HK-2 (cell line): ENCODE measurements at regions not wholly inside any gene's neighbourhood (a gene's known extent, or its start where the extent isn't known, plus 50 kb on each side); places are given as distances from the start of the nearest gene placed in this dataset.
"Not testable (repeated sequence)": the region's sequence is repeated elsewhere in the genome, so short reads cannot be mapped to it uniquely, and the experiment has no call there.

Experiments
- DNase-seq: peaks from one replicate; pipeline ENCODE4 v3.0.0-alpha.2; 2018; ENCODE audit not compliant: unreplicated experiment

DNA sequence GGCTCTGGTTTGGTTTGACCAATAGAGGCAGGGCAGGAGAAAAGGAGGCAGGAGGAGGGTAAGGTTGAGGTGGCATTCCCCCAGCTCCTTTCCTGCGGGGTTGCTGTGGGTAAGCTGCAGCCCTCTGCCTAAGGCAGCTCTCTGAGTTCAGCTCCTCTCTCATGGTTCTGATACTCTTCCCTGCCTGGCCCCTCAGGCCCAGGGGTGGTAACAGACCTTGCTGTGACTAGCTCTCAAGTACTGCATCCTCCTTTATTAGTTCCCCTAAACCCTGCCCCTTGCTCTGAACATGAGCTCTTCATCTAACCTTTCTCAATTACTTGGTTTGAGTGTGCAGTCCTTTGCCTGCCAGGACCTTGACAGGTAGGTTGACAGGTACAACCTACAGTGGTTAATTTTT is 205.5 kb downstream of the SLC4A3 start:
- DNase-seq = no peak

DNA sequence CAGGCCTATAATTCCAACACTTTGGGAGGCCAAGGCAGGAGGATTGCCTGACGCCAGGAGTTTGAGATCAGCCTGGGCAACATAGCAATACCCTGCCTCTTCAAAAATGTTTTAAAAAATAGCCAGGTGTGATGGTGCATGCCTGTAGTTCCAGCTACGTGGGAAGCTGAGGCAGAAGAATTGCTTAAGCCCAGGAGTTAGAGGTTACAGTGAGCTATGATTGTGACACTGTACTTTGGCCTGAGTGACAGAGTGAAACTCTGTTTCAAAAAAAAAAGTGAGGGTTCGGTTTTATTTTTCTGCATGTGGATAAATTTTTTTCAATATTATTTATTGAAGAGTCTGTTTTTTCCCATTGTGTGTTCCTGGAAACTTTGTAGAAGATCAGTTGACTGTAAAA is 208.1 kb downstream of the SLC4A3 start:
- no peak for DNase-seq

DNA sequence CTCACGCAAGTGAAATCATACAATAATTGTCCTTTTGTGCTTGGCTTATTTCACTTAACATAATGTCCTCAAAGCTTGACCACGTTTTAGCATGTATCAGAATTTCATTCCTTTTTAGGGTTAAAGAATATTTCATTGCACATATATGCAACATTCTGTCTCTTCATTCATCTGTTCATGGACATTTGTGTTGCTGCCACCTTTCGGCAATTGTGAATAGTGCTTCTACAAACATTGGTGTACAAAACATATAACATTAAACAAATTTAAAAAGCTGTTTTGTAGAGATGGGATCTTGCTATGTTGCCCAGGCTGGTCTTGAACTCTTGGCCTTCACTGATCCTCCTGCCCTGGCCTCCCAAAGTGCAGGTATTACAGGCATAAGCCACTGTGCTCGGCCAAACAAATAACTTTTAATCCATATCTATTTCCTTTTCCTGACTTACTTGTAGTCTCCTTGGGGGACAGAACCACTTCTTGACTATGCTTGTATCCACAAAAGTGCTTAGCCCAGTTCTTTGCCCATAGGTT is 209.3 kb downstream of the SLC4A3 start:
- no peak for DNase-seq

DNA sequence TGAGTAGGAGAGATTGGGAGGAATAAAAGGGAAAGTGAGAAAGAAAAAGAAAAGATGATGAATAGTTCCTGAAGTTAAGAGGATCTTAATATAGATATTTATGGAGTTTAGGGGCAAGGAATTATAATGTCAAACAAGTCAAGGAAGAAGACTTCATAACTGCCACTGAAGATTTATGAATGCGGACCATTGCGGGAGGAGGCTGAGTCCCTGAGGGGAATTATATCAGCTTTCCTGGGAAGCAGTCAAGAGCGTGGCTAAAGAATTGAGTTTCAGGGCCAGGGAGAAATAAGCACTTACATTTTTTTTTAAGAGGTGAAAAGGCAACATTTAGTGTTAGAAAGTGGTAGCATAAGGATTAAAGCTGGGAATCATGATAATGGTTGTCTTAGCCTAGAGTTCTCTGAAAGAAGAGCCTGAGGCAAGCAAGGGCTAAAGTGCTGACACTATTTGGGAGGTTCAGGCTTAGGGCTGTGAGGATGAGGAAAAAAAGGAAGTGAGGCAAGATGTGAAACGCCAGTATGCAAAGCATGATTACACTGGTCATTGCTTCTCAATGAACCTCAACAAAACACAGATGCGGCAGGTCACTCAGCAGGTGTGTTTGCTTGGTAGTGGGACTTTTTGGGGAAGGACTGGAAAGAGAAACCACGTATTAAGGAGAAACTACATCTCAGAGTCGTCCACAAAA is 217.1 kb downstream of the SLC4A3 start:
- DNase-seq = no peak

DNA sequence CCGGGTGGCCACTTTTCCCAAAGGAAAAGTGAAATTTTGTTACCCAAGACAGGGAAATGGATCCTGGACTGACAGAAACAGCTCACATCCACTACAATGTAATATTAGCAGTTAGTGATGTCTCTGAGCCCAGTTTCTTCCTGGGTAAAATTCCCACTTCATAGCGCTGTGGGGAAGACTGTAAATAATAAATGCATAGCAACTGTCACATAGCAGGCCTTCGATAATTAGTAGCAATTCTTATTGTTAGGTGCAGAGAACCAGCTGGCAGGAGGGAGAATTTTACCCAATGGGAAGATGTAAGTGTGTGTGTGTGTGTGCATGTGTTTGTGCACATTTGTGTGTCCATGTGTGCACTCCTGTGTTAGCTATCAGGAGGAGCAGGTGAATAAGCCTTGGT is 221.5 kb downstream of the SLC4A3 start:
- no peak for DNase-seq

DNA sequence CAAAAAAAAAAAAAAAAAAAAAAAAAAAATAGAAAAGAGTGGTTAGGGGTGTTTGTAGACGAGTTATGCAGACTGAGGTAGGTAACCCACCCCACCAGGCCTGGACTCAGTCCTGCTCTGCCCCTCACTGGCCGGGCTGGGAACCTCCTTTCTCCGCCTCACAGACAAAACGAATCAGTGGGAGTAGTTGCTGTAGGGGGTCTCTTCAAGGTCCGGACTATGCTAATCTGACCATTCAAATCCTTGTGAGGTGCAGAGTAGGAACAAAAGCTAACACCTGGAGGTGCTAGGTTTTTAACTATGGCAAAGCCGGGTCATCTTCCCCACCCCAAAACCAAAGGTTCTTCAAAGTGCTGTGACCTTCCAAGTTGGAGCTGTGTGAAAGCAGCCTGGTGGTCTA is 223.7 kb downstream of the SLC4A3 start:
- DNase-seq = no peak

DNA sequence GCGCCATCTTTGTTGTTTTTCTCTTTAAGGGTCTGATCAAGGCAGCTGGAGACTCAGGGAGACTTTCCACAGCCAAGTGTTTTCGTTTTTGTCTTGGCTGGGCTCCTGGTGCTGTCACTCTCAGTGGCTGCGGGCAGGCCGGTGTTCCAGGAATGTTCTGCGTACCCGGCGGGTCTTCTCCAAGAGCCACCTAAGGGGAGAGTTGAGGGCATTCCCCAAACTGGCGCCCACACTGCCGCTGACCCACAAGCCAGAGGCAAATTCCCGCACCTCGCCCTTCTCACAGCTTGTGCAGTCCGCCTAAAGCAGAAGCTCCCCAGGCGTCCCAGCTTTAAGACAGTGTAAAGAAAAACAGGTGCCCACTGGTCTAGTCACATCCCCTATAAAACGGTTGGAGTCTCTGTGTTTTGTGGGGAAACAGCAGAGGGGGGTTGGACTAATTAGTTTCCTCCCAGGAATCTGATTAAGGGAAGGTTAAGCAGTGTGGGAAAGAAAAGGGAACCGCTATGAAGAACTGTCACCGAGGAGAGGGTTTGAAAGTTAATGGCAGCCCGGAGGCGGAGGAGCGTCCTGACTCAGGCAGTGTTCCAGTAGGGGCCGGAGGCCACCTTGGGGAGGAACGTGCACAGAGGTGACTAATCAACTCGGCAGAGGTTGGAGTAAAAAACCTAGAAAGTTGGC is 224.5 kb downstream of the SLC4A3 start:
- DNase-seq = peak; percentile 7

DNA sequence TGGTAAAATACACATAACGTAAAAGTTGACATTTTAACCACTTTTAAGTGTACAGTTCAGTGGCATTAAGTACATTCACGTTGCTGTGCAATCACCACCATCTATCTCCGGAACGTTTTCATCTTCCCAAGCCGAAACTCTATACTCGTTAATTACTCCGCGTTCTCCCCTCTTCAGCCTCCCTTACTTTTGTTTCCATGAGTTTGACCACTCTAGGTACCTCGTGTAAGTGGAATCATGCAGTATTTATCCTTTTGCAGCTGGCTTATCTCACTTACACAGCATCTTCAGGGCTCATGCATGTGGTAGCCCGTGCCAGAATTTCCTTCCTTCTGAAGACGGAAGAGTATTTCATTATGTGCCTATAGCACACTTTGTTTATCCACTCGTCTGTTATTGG is 225.2 kb downstream of the SLC4A3 start:
- DNase-seq = no peak

DNA sequence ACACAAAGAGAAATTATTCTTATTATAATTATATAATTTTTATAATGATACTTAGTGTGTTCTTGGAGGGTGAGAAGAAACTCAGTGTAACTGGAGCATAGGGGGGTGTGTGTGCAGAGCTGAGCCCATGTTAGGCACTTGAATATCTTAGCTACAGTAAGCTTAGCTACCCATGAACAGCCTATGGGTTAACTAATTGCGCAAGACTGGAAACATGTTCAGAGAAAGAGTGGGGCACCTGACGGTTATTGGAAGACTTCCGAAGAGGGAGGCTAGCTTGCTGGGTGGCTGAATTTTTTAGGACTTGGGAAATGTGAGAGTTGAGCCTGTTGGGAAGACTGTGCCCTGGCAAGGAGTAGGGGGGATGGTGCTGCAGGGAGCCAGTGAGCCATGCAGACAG is 229.2 kb downstream of the SLC4A3 start:
- no peak for DNase-seq

DNA sequence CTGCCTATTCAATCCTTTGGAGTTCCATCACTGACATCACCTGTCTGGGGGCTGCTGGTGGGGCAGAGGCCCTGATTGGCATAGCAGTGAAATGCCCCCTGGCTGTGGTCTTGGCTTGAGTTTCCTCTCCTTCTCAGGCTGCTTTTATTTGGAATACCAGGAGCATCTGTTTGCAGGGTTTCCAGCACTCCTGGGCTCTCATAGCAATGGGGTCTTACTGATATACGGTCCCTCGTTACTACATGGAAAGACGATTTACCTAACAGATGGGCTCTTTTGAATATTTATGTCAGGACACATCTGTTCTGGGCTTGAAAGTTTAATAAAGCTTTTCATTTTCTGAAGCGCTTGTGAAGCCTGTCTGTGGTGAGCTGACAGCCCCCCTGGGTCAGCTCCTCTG is 230.3 kb downstream of the SLC4A3 start:
- DNase-seq = no peak

DNA sequence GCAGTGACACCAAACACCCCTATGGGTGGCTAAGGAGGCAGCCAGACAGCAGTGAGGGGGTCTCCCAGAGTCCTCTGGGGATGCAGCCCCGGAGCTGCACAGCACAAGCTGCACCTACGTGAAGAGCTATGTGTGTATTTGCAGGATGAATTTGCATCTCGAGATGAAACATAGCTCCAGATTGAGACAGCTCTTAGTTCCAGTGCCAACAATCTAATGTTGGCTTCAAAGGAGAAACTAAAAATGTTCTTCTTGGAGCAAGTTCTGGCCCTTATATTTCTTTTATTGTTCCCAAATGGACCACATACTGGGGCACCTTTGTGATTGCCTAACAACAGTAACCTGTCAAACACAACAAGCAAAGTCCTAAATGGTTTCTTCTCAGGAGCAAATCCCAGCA is 233.9 kb downstream of the SLC4A3 start:
- no peak for DNase-seq

DNA sequence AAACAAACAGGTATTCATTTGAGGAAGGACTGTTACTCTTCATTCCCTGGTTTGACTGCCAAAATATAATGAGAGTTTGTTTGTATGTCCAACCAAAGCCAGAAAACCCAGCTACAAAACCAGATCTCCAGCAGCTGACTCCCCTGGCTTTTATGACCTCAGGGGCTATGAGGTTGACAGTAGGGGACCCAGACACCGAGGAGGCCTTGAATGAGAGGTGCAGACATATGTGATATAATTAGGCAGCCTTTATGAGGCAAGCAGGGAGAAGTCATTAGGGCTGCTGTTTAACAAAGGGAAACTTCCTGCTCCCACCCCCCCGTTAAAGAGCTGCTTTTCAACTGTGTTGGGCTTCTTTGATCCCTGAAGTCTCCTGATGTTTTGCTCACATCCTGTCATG is 236.7 kb downstream of the SLC4A3 start:
- no peak for DNase-seq

DNA sequence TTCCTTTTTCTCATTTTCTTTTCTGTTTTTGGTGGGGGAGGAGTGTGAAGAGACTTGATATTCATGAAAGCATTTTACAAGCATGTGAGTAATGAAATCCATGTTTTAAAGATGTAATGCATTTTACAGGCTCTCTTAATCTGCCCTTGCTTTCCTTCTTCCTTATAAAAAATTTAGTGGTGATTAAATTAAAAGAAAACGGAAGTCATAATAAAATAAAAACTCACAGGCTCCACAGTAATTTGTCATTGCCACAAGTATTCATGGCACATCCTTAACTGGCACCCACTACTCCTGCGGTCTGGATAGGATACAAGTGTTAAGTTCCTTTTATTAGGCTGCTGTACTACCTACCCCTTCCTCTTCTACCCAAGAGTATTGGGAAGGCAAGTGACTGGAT is 241.2 kb downstream of the SLC4A3 start:
- DNase-seq = no peak

DNA sequence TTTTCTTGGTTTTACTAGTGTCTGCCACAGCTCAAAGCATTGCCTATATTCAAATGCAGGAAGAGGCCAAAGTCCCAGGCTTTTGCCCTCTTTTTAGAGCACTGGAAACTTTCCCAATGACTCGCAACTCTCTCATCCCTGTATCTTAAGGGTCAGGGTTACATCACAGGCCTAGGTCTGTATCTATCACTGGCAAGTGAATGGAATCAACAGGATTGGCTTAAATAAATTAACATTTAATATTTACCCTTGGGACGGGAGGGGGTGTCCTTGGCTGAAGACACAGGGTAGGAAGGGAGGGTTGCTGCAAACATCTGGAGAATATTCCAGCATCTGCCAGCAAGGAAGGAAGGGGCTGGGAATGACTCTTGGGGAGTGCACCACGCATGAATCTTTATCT is 242.6 kb downstream of the SLC4A3 start:
- no peak for DNase-seq

DNA sequence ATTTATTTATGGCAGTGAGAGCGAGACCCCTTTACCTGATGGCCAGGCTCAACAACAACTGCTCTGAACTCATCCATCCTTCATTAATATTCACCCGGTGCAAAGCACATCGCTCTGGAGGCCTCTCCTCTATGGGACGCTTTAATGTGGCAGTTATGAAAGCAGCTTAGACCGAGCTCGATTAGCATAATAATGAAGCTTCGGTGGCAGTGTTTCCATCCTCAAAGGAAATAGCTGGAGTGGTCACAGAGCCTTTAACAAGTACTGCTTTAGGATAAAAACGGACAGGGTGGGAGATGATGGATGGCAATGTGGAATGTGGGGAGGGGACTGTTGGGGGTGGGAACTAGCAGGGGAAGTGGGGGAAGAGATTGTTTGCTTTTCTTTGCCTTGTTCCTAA is 243.9 kb downstream of the SLC4A3 start:
- no peak for DNase-seq

DNA sequence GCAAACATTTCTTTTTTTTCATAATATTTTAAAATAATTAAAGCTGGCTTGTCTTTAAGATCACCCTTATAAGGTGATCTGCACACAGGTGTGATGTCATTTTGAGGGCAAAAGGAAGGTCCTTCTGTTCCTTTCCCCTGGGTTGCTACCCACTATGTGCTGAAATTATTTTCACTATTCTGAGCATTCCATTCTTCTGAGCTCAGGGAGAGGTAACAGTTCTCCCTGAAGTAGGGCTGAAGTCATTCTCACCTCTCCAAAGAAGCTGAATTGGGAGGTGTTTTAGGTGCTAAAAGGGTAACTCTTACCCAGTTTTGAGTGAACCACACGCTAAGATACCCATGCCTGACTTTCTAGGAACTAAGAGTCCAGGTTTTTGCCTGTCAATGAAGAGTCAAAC is 247.6 kb downstream of the SLC4A3 start:
- no peak for DNase-seq

DNA sequence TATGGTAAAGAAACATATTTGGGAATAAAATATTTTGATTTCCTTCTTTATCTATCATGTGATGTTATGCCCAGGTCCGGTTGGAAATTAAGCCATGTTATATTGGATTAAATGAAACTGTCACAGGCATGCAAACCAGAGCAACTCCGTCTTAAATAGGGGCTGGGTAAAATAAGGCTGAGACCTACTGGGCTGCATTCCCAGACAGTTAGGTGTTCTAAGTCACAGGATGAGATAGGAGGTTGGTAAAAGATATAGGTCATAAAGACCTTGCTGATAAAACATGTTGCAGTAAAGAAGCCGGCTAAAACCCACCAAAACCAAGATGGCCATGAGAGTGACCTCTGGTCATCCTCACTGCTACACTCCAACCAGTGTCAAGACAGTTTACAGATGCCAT is 248.6 kb downstream of the SLC4A3 start:
- not testable (repeated sequence) for DNase-seq

DNA sequence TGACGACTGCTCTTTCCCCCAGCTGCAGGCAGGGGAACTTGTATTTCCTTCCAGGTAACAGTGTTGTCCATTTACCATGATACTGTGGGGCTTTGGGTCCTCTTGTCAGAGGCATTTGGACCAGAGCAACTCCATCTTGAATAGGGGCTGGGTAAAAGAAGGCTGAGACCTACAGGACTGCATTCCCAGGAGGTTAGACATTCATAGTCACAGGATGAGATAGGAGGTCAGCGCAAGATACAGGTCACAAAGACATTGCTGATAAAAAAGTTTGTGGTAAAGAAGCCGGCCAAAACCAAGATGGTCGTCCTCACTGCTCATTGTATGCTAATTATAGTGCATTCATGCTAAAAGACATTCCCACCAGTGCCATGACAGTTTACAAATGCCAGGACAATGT is 249.5 kb downstream of the SLC4A3 start:
- DNase-seq = no peak

DNA sequence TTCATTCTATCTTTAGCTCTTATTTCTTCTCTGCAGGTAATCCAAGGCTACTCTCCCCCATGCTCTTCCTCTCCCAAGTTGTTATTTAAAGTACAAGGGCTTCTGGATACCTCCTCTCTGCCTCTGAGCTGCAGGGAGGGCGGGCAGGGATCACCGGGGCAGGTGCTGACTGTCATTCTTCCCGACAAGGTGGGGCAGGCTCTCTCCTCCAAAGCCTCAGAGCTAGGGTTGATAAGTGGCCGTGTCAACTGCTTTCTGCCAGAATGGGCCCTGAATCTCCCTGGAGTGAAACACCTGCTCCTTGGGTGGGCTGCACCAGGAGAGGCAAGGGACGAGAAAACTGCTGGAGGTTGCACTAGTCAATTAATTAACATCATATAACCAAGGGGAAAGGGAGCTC is 250.3 kb downstream of the SLC4A3 start:
- DNase-seq = no peak

DNA sequence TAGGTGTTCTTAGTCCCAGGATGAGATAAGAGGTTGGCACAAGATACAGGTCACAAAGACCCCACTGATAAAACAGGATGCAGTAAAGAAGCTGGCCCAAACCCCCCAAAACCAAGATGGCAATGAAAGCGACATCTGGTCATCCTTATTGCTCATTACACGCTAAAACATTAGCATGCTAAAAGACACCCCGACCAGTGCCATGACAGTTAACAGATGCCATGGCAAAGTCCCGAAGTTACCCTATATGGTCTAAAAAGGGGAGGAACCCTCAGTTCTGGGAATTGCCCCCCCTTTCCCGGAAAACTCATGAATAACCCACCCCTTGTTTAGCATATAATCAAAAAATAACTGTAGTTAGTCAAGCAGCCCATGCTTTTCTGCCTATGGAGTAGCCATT is 251.1 kb downstream of the SLC4A3 start:
- no peak for DNase-seq

DNA sequence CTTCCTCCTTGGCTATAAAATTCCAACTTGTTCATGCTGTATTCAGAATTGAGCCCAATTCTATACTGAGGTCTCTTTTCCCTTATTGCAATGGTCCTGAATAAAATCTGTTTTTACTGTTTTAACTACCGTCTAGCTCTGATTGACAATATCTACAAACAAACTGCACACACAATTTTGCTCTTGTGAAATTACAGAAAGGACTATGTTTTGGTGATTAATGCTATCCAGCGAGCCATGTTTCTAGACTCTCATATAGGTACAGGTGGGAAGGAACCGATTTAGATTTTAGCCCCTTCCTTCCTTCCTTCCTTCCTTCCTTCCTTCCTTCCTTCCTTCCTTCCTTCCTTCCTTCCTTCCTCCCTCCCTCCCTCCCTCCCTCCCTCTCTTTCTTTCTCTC is 254.4 kb downstream of the SLC4A3 start:
- DNase-seq = no peak

DNA sequence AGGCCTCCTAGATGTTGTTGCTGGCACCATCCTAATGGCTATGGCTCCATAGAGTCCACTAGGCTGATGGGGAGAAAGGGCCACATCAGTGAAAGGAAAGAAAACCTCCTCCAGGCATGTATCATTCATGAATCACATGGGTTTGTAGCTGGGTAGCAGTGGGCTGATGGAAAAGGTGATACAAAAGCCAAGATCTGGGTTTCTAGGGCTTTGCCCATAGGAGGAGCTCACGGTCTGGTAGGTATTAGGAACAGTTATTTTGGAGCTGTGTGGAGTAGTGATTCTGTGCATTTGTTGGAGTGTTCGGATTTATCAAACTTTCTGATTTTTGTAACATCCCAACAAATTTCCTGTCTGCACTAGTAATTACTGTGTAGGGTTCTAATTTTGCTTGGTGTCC is 259.2 kb downstream of the SLC4A3 start:
- no peak for DNase-seq

DNA sequence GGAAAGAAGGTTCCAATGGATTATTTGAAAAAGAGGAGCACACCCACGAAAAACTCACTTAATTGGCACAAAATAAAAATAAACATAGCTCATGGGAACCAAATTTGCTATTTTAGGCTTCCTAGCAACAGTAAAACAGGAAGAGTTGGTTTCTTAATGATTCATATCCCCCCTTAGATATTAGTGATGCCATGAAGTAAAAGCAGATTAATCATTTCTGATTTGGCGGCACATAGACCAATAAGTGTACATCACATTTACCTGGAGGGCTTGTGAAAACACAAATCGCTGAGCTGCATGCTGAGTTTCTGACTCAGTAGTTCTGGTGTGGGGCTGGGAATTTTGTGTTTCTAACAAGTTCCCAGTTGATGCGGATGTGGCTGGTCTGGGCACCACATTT is 260.4 kb downstream of the SLC4A3 start:
- DNase-seq = no peak

DNA sequence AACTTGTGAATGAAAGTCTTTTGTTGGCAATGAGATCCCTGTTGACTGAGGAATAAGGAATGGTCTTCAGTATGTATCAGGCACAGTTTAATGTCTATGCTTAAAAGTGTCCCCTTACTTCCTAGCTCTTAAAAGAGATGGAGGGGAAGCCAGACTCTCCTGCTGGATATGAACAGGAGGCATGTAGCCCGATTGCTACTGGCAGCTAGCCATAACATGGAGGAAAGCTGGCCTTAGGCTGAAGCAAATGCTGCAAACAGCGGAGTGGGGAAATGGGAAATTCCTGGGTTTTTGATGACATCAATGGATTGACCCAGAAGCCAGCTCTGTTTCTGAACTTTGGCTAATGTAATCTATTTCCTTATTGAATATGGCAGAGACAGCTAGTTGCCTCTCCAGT is 266.1 kb downstream of the SLC4A3 start:
- DNase-seq = no peak
